ENCODE measurements at regions not wholly inside any gene's neighbourhood (a gene's known extent, or its start where the extent isn't known, plus 50 kb on each side); places are given as distances from the start of the nearest gene placed in this dataset.

GRCh38 chr14:58722441-58722840 lies 84.7 kb downstream of the DACT1 start (continued):
- TF ChIP-seq SP2 (IDR thresholded peaks at IDR 0.05; ENCODE audit: low read length): no peak
- TF ChIP-seq NANOG (IDR thresholded peaks at IDR 0.05; ENCODE audit: insufficient read depth, low read depth, low read length, poor library complexity, severe bottlenecking): no peak
- no peak for TF ChIP-seq SIX5 (IDR thresholded peaks at IDR 0.05; ENCODE audit: low read depth, low read length)
- TF ChIP-seq POLR2AphosphoS5 (IDR thresholded peaks at IDR 0.05; ENCODE audit: low read depth, low read length): no peak
- TF ChIP-seq MAFK (IDR thresholded peaks at IDR 0.05; ENCODE audit: low read depth, low read length): no peak
- TF ChIP-seq TBP (IDR thresholded peaks at IDR 0.05; ENCODE audit: low read depth, low read length): no peak
